HepG2 (cell line): ENCODE measurements at regions not wholly inside any gene's neighbourhood (a gene's known extent, or its start where the extent isn't known, plus 50 kb on each side); places are given as distances from the start of the nearest gene placed in this dataset.

ENCODE experiments used
- ATAC-seq: fragments of 200-7000 bp; cut with Tn5 transposase; 3 replicates; pipeline ENCODE4 v1.9.1; 2020; ENCODE audit warnings: mild to moderate bottlenecking, moderate library complexity
- BruUV-seq: library from RNA; stranded (reverse); fragments of 400-500 nt; replicated peaks from 2 replicates; lab custom pipeline; 2021; lab: Mats Ljungman, UMichigan
- CTCF ChIA-PET: fragments of 300-600 bp; formaldehyde crosslinking; extraction: SDS; loops from one replicate; lab custom pipeline; 2021; ENCODE audit warnings: low total read pairs, inconsistent platforms, low intra/inter-chr PET ratio; lab: Yijun Ruan, JAX
- POLR2A ChIA-PET: fragments of 350-600 bp; sonication (Branson Sonifier 250); formaldehyde crosslinking; loops from one replicate; lab custom pipeline; 2020; ENCODE audit warnings: antibody characterized with exemption, inconsistent platforms; lab: Yijun Ruan, JAX
- DNase-seq: peaks from one replicate; pipeline ENCODE4 v3.0.0-alpha.2; 2015; ENCODE audit warnings: low spot score
- FAIRE-seq: peaks from 3 replicates; lab custom pipeline; 2011; peaks lifted over from hg19 to GRCh38; lab: Jason Lieb, UNC
- H2AFZ ChIP-seq: one replicate; pipeline ENCODE4 v1.6.1; 2011; ENCODE audit warnings: low read length, inconsistent platforms
- H3K27ac ChIP-seq: fragments of 300-600 bp; 3 replicates; pipeline ENCODE4 v1.8.0; 2011; ENCODE audit warnings: mixed run types, mild to moderate bottlenecking, mixed read lengths, low read length, inconsistent platforms; ENCODE audit not compliant: insufficient read depth; ENCODE audit errors: extremely low read length
- H3K27me3 ChIP-seq, 2 experiments: fragments of 200-600 bp in 1 of 2; 2 replicates in 1 of 2; 3 replicates in 1 of 2; pipeline versions ENCODE4 v1.6.0 to v1.8.0; 2011; ENCODE audit warnings: low read length in 2 of 2, mild to moderate bottlenecking in 2 of 2, moderate library complexity in 2 of 2, inconsistent platforms in 1 of 2; ENCODE audit not compliant: insufficient read depth in 2 of 2, control insufficient read depth in 1 of 2
- H3K36me3 ChIP-seq, 2 experiments: fragments of 200-600 bp in 1 of 2; replicated peaks in 1 of 2; 2 replicates in 1 of 2; 3 replicates in 1 of 2; pipeline versions ENCODE4 v1.5.1 to v1.8.0; 2011; ENCODE audit warnings: low read length in 2 of 2, inconsistent platforms in 1 of 2; ENCODE audit not compliant: insufficient read depth in 2 of 2, control insufficient read depth in 1 of 2
- H3K4me1 ChIP-seq: 2 replicates; pipeline ENCODE4 v1.5.1; 2012; ENCODE audit warnings: low read length, inconsistent platforms; ENCODE audit not compliant: insufficient read depth
- H3K4me2 ChIP-seq: 2 replicates; pipeline ENCODE4 v1.6.0; 2011; ENCODE audit warnings: low read depth, low read length, inconsistent platforms
- H3K4me3 ChIP-seq, 3 experiments: fragments of 200-600 bp in 1 of 3; sonication (generic), shearing (Covaris generic) in 1 of 3; replicated peaks in 1 of 3; 2 replicates each; pipeline ENCODE4 v1.5.1; 2011 to 2016; ENCODE audit warnings: low read length in 3 of 3, inconsistent platforms in 2 of 3, low read depth in 2 of 3, mild to moderate bottlenecking in 2 of 3, control low read depth in 1 of 3, mixed read lengths in 1 of 3; ENCODE audit not compliant: insufficient read depth in 1 of 3
- H3K79me2 ChIP-seq: one replicate; pipeline ENCODE4 v1.6.1; 2011; ENCODE audit warnings: low read length, inconsistent platforms; ENCODE audit not compliant: insufficient read depth
- H3K9ac ChIP-seq: 2 replicates; pipeline ENCODE4 v1.6.0; 2011; ENCODE audit warnings: mild to moderate bottlenecking, low read depth, low read length, inconsistent platforms; ENCODE audit not compliant: insufficient read depth
- H3K9me3 ChIP-seq: 2 replicates; pipeline ENCODE4 v1.5.1; 2012; ENCODE audit warnings: mild to moderate bottlenecking, low read length
- H4K20me1 ChIP-seq: 2 replicates; pipeline ENCODE4 v1.6.0; 2011; ENCODE audit warnings: inconsistent platforms, mild to moderate bottlenecking, low read length, moderate library complexity; ENCODE audit not compliant: insufficient read depth
- CEBPZ ChIP-seq: IDR thresholded peaks from 2 replicates; pipeline ENCODE4 v1.6.1; 2012; ENCODE audit warnings: low read length, improper control_type of control experiment
- CTCF ChIP-seq: sonication (generic); formaldehyde crosslinking; IDR thresholded peaks from 2 replicates; pipeline ENCODE4 v1.5.0; 2020; ENCODE audit warnings: mild to moderate bottlenecking, missing genetic modification reagents, moderate library complexity
- HBP1 ChIP-seq: IDR thresholded peaks from 2 replicates; pipeline ENCODE4 v1.6.1; 2016; ENCODE audit warnings: low read depth, control low read depth
- PBX2 ChIP-seq: IDR thresholded peaks from 2 replicates; pipeline ENCODE4 v1.6.1; 2016; ENCODE audit warnings: control low read depth
- RFXAP ChIP-seq: sonication (generic); formaldehyde crosslinking; IDR thresholded peaks from 2 replicates; pipeline ENCODE4 v1.4.0; 2020; ENCODE audit warnings: missing genetic modification reagents, borderline replicate concordance
- SIN3A ChIP-seq: IDR thresholded peaks from 2 replicates; pipeline ENCODE4 v1.6.1; 2011; ENCODE audit warnings: low read depth, mild to moderate bottlenecking, control low read depth, low read length, borderline replicate concordance
- TP53 ChIP-seq: sonication (generic); formaldehyde crosslinking; conservative IDR thresholded peaks from 2 replicates; pipeline ENCODE4 v1.4.0; 2020; ENCODE audit warnings: missing genetic modification reagents
- ZNF530 ChIP-seq: sonication (generic); formaldehyde crosslinking; IDR thresholded peaks from 2 replicates; pipeline ENCODE4 v1.5.0; 2020; ENCODE audit warnings: low read depth, mild to moderate bottlenecking, missing genetic modification reagents
- ZNF605 ChIP-seq: sonication (generic); formaldehyde crosslinking; IDR thresholded peaks from 2 replicates; pipeline ENCODE4 v1.8.0; 2022; ENCODE audit warnings: mild to moderate bottlenecking, missing genetic modification reagents
- WGBS: methylation state at CpG from one replicate; pipeline ENCODE4 v1.1.6; 2017; ENCODE audit warnings: low lambda C conversion rate; 5-methylcytosine and 5-hydroxymethylcytosine counted together
- in situ Hi-C: cut with HindIII; loops from 2 replicates; pipeline ENCODE4 v1.10.0; 2017; ENCODE audit warnings: low pct_unique_long_range_greater_than_20kb; ENCODE audit not compliant: extremely low pct_ligation_motif_present
- intact Hi-C: fragments of 100-400 bp; cut with micrococcal nuclease; formaldehyde crosslinking; loops from one replicate; pipeline ENCODE4 v1.10.0; 2022; ENCODE audit not compliant: unreplicated experiment

GRCh38 chr9:84187090-84187489, 153.5 kb downstream of the SLC28A3 start:
- H3K27ac ChIP-seq: no peak overlapping the region
- ATAC-seq: no peak
- no peaks in the 10 kb centered on the region for H3K79me2 ChIP-seq
- intact Hi-C loops: no loop called here
- no peak for DNase-seq
- 41% methylated on average over 5 of the region's 5 CpGs for WGBS
- H3K4me3 ChIP-seq: no peak overlapping the region
- H3K9ac ChIP-seq: no peak overlapping the region
- no peaks in the 10 kb centered on the region for H3K9me3 ChIP-seq
- ChIA-PET CTCF (no interaction called here), POLR2A (no interaction called here)
- H2AFZ ChIP-seq: no peak overlapping the region
- BruUV-seq: no TSS peak
- FAIRE-seq: no peak
- no peak overlapping the region for H3K4me2 ChIP-seq
- in situ Hi-C loops: no loop called here
- TF ChIP-seq PBX2 (no peak), ZNF530 (CRISPR knock-in tag) (no peak), SIN3A (no peak), ZNF605 (CRISPR knock-in tag) (no peak)
- peaks cover 0 to 26% of the 10 kb centered on the region in 2 experiments; a peak in 3 of 5 replicates for H3K27me3 ChIP-seq
- no peaks in the 10 kb centered on the region for H3K4me1 ChIP-seq
- H3K36me3 ChIP-seq: no peaks in the 10 kb centered on the region
- H4K20me1 ChIP-seq: no peaks in the 10 kb centered on the region

- no peak overlapping the region for H3K27ac ChIP-seq
- no peak overlapping the region for H2AFZ ChIP-seq
- 3% methylated on average over 7 of the region's 7 CpGs for WGBS
- H4K20me1 ChIP-seq: no peaks in the 10 kb centered on the region
- no peak overlapping the region for H3K9ac ChIP-seq
- no peaks in the 10 kb centered on the region for H3K9me3 ChIP-seq
- no peak overlapping the region for H3K4me2 ChIP-seq
- BruUV-seq: no TSS peak
- CTCF ChIA-PET: no interaction called here
- intact Hi-C loops (loop anchor here (10.0 kb wide), 1 partner anchor 65 kb away; no protein-coding TSS in a partner anchor), in situ Hi-C loops (no loop called here)
- DNase-seq: no peak
- FAIRE-seq: no peak
- no peak for ATAC-seq
- no peak overlapping the region for H3K4me3 ChIP-seq
- peaks cover 0 to 34% of the 10 kb centered on the region in 2 experiments; a peak in 3 of 5 replicates for H3K27me3 ChIP-seq
- POLR2A ChIA-PET: no interaction called here
- no peaks in the 10 kb centered on the region for H3K4me1 ChIP-seq
- no peaks in the 10 kb centered on the region for H3K79me2 ChIP-seq
- no peaks in the 10 kb centered on the region for H3K36me3 ChIP-seq
- TF ChIP-seq CEBPZ (no peak), RFXAP (CRISPR knock-in tag) (no peak), TP53 (no peak), CTCF (no peak), HBP1 (CRISPR knock-in tag) (no peak)
Measured at GRCh38 chr9:84189904-84190303, 150.7 kb downstream of the SLC28A3 start.
